Thoracic aorta (tissue), 2 donors: ENCODE measurements at regions not wholly inside any gene's neighbourhood (a gene's known extent, or its start where the extent isn't known, plus 50 kb on each side); places are given as distances from the start of the nearest gene placed in this dataset.

Experiments
- ATAC-seq: fragments of 150-250 bp; one replicate; pipeline ENCODE4 v1.8.0; 2017; ENCODE audit warnings: low read depth; ENCODE audit not compliant: insufficient number of reproducible peaks, low FRiP score
- DNase-seq: peaks from one replicate; pipeline ENCODE4 v3.0.0-alpha.2; 2020; ENCODE audit warnings: low spot score
- H3K27ac ChIP-seq, 2 donors: fragments of 200-600 bp; sonication (generic); 1 replicate in 1 of 2; 2 replicates in 1 of 2; pipeline ENCODE4 v1.5.1; 2016; ENCODE audit warnings: mild to moderate bottlenecking in 2 of 2, moderate library complexity in 2 of 2
- H3K27me3 ChIP-seq: fragments of 200-600 bp; sonication (generic); replicated peaks from 2 replicates; pipeline ENCODE4 v1.6.0; 2016; ENCODE audit warnings: mild to moderate bottlenecking; ENCODE audit not compliant: insufficient read depth
- H3K36me3 ChIP-seq: fragments of 200-600 bp; sonication (generic); one replicate; pipeline ENCODE4 v1.5.1; 2016
- H3K4me1 ChIP-seq, 2 donors: fragments of 200-600 bp; sonication (generic); 1 replicate in 1 of 2; 2 replicates in 1 of 2; pipeline versions ENCODE4 v1.5.1 to v1.6.0; 2016; ENCODE audit warnings: low read depth in 2 of 2, mild to moderate bottlenecking in 1 of 2; ENCODE audit not compliant: control insufficient read depth in 1 of 2
- H3K4me3 ChIP-seq: fragments of 200-600 bp; sonication (generic); 2 replicates; pipeline ENCODE4 v1.5.1; 2016; ENCODE audit warnings: mild to moderate bottlenecking
- H3K9me3 ChIP-seq: fragments of 200-600 bp; sonication (generic); 2 replicates; pipeline ENCODE4 v1.5.1; 2016
- CTCF ChIP-seq: fragments of 200-600 bp; sonication (generic); IDR thresholded peaks from one replicate; pipeline ENCODE4 v1.5.1; 2019; ENCODE audit warnings: antibody characterized with exemption

- H3K4me3 ChIP-seq: no peak overlapping the region
- no peaks in the 10 kb centered on the region for H3K36me3 ChIP-seq
- no peak for TF ChIP-seq CTCF
- no peaks in the 10 kb centered on the region for H3K27me3 ChIP-seq
- H3K4me1 ChIP-seq: peaks cover 5 to 17% of the 10 kb centered on the region in 2 donors
- DNase-seq (no peak), ATAC-seq (no peak)
- H3K9me3 ChIP-seq: no peaks in the 10 kb centered on the region
- no peak overlapping the region for H3K27ac ChIP-seq
Measured at GRCh38 chr13:39201180-39201579, 162.9 kb downstream of the NHLRC3 start.

- H3K36me3 ChIP-seq: no peaks in the 10 kb centered on the region
- peaks cover 0 to 3% of the 10 kb centered on the region in 2 donors for H3K4me1 ChIP-seq
- DNase-seq (no peak), ATAC-seq (no peak)
- H3K27me3 ChIP-seq: no peaks in the 10 kb centered on the region
- no peak overlapping the region for H3K4me3 ChIP-seq
- no peaks in the 10 kb centered on the region for H3K9me3 ChIP-seq
- TF ChIP-seq CTCF: no peak
- no peak overlapping the region for H3K27ac ChIP-seq
Measured at GRCh38 chr13:39202746-39203145, 164.5 kb downstream of the NHLRC3 start.

DNA sequence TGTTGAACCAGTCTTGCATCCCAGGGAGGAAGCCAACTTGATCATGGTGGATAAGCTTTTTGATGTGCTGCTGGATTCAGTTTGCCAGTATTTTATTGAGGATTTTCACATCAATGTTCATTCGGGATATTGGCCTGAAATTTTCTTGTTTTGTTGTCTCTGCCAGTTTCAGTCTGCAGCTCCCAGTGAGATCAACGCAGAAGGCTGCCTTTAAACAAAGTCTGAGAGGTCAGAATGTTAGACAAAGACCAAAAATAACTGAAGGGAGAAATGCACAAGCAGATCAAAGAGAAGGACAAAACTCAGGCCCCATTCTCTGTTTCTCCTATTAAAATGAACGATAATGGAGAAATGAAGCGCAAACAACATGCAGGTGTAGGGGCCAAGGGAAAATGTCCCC is 170.4 kb downstream of the NHLRC3 start:
- no peak overlapping the region for H3K27ac ChIP-seq
- no peak overlapping the region for H3K4me3 ChIP-seq
- H3K4me1 ChIP-seq: peaks cover 0 to 29% of the 10 kb centered on the region in 2 donors
- no peaks in the 10 kb centered on the region for H3K27me3 ChIP-seq
- no peaks in the 10 kb centered on the region for H3K36me3 ChIP-seq
- TF ChIP-seq CTCF: no peak
- no peak for ATAC-seq
- DNase-seq: no peak
- no peaks in the 10 kb centered on the region for H3K9me3 ChIP-seq

- ATAC-seq (no peak), DNase-seq (no peak)
- no peaks in the 10 kb centered on the region for H3K27me3 ChIP-seq
- H3K9me3 ChIP-seq: no peaks in the 10 kb centered on the region
- no peak overlapping the region for H3K4me3 ChIP-seq
- H3K27ac ChIP-seq: peak overlapping the region; percentile 2 to 23
- H3K36me3 ChIP-seq: no peaks in the 10 kb centered on the region
- peaks cover 0 to 29% of the 10 kb centered on the region in 2 donors for H3K4me1 ChIP-seq
- no peak for TF ChIP-seq CTCF
Measured at GRCh38 chr13:39209731-39210531, 171.7 kb downstream of the NHLRC3 start.

- ATAC-seq: no peak
- H3K27ac ChIP-seq: peak overlapping the region in 1 of 2 donors; percentile 2
- DNase-seq: no peak
- TF ChIP-seq CTCF: no peak
- H3K36me3 ChIP-seq: no peaks in the 10 kb centered on the region
- peaks cover 0 to 29% of the 10 kb centered on the region in 2 donors for H3K4me1 ChIP-seq
- no peaks in the 10 kb centered on the region for H3K9me3 ChIP-seq
- no peaks in the 10 kb centered on the region for H3K27me3 ChIP-seq
- H3K4me3 ChIP-seq: no peak overlapping the region
Measured at GRCh38 chr13:39210961-39211534, 172.8 kb downstream of the NHLRC3 start.
